HL-60 (cell line): ENCODE measurements at regions not wholly inside any gene's neighbourhood (a gene's known extent, or its start where the extent isn't known, plus 50 kb on each side); places are given as distances from the start of the nearest gene placed in this dataset.

Experiments used
- DNase-seq, 2 experiments: peaks; one replicate each; pipeline ENCODE4 v3.0.0-alpha.2; 2010 to 2020; ENCODE audit warnings: low read depth in 1 of 2, low spot score in 1 of 2
- H3K27ac ChIP-seq: fragments of 250-450 bp; sonication (Bioruptor Pico); replicated peaks from 2 replicates; pipeline ENCODE4 v1.5.1; 2020; ENCODE audit warnings: mild to moderate bottlenecking, moderate library complexity
- H3K27me3 ChIP-seq: fragments of 250-450 bp; sonication (Bioruptor Pico); 2 replicates; pipeline ENCODE4 v1.5.1; 2021; ENCODE audit warnings: mild to moderate bottlenecking, moderate library complexity; ENCODE audit not compliant: insufficient read depth, poor library complexity, severe bottlenecking
- H3K4me3 ChIP-seq: replicated peaks from 2 replicates; pipeline ENCODE4 v1.5.1; 2011; ENCODE audit warnings: mild to moderate bottlenecking, control low read depth, low read length; ENCODE audit not compliant: insufficient read depth
- CTCF ChIP-seq: IDR thresholded peaks from one replicate; pipeline ENCODE4 v1.5.1; 2011; ENCODE audit warnings: low read length, control low read depth, inconsistent platforms; ENCODE audit not compliant: insufficient read depth
- GABPA ChIP-seq: IDR thresholded peaks from 2 replicates; pipeline ENCODE4 v1.6.1; 2012; ENCODE audit warnings: low read depth
- POLR2AphosphoS5 ChIP-seq: IDR thresholded peaks from 2 replicates; pipeline ENCODE4 v1.6.1; 2012; ENCODE audit warnings: low read depth
- REST ChIP-seq: IDR thresholded peaks from 2 replicates; pipeline ENCODE4 v1.6.1; 2012; ENCODE audit warnings: low read depth; ENCODE audit not compliant: insufficient replicate concordance
- SPI1 ChIP-seq: IDR thresholded peaks from 2 replicates; pipeline ENCODE4 v1.6.1; 2012; ENCODE audit warnings: low read depth, mild to moderate bottlenecking, borderline replicate concordance

- Histone ChIP-seq H3K27ac (no peak overlapping the region), H3K27me3 (peaks cover 3% of the 10 kb centered on the region), H3K4me3 (no peak overlapping the region)
- DNase-seq, result no peak
- TF ChIP-seq CTCF (no peak), REST (no peak), POLR2AphosphoS5 (no peak), SPI1 (no peak)
These were observed 907.6 kb downstream of the TFAP2A start for GRCh38 chr6:9507136-9507895.

- peaks cover 3% of the 10 kb centered on the region for H3K27me3 ChIP-seq
- no peak overlapping the region for H3K4me3 ChIP-seq
- H3K27ac ChIP-seq, result no peak overlapping the region
- DNase-seq, result no peak
- TF ChIP-seq GABPA, result no peak
These were observed 910.7 kb downstream of the TFAP2A start for GRCh38 chr6:9504191-9504590.

- Histone ChIP-seq H3K27ac (no peak overlapping the region), H3K27me3 (peaks cover 3% of the 10 kb centered on the region), H3K4me3 (no peak overlapping the region)
- TF ChIP-seq POLR2AphosphoS5, result no peak
- TF ChIP-seq REST, result no peak
- no peak for TF ChIP-seq CTCF
- TF ChIP-seq SPI1, result no peak
- TF ChIP-seq GABPA, result no peak
- no peak for DNase-seq
These were observed 911.6 kb downstream of the TFAP2A start for GRCh38 chr6:9503111-9503761.

GRCh38 chr6:9499709-9500108 lies 915.2 kb downstream of the TFAP2A start:
- TF ChIP-seq SPI1 (no peak), CTCF (no peak), GABPA (no peak), REST (no peak)
- DNase-seq, result no peak
- peaks cover 3% of the 10 kb centered on the region for H3K27me3 ChIP-seq
- H3K4me3 ChIP-seq, result no peak overlapping the region
- H3K27ac ChIP-seq, result no peak overlapping the region
